Nephron progenitor cell (in vitro differentiated cells): ENCODE measurements at regions not wholly inside any gene's neighbourhood (a gene's known extent, or its start where the extent isn't known, plus 50 kb on each side); places are given as distances from the start of the nearest gene placed in this dataset.

Source experiments
- DNase-seq: peaks from one replicate; pipeline ENCODE4 v3.0.0; 2021
- H3K27ac Mint-ChIP-seq: 2 replicates; pipeline ENCODE4 v1.8.0; 2021; ENCODE audit warnings: mild to moderate bottlenecking, moderate library complexity, mixed read lengths
- H3K27me3 Mint-ChIP-seq: 2 replicates; pipeline ENCODE4 v1.8.0; 2021; ENCODE audit warnings: mild to moderate bottlenecking, low read depth, mixed read lengths; ENCODE audit not compliant: poor library complexity
- H3K36me3 Mint-ChIP-seq: 2 replicates; pipeline ENCODE4 v1.8.0; 2021; ENCODE audit warnings: low read depth, mixed read lengths
- H3K4me1 Mint-ChIP-seq: 2 replicates; pipeline ENCODE4 v1.8.0; 2021; ENCODE audit warnings: mixed read lengths
- H3K4me3 Mint-ChIP-seq: 2 replicates; pipeline ENCODE4 v1.8.0; 2021; ENCODE audit warnings: mild to moderate bottlenecking, moderate library complexity, mixed read lengths
- H3K9me3 Mint-ChIP-seq: 2 replicates; pipeline ENCODE4 v1.8.0; 2021; ENCODE audit warnings: mild to moderate bottlenecking, moderate library complexity, mixed read lengths
- TF ChIP-seq, protein P1 (sequence below): fragments of 200-600 bp; sonication (generic); IDR thresholded peaks from 2 replicates; pipeline ENCODE4 v1.5.0; 2021; ENCODE audit warnings: antibody characterized with exemption

DNA sequence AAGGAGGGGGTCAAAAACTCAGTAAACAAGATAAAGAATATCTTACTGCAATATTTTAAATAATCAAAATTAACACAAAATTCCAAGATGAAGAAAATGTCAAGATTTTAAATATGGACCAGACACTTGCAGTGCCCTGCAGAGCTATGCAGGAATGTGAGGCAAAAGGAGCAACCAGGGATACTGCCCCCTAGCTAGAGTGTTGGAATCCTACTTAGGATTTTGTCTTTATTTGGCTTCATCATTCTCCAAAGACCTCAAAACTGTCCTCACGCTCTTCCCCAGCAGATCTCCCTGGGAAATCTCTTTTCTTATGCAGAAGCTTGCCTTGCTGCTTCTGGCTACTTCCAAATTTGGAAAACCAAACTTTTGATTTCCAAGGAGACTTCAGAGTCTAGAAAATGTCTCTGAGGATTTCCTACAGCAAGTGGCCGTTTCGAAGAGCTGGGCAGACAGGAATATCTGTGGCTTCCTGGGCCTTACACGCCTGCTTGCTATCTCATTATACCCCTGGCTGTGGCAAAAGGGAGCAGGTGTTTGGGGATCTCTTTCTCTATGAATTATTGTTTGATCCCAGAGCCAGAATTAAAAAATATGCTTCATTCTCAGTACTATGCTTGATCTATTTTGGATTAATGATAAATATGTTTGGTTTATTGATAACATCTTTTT lies 232.2 kb upstream of the BMPER start:
- TF ChIP-seq, protein P1, sequence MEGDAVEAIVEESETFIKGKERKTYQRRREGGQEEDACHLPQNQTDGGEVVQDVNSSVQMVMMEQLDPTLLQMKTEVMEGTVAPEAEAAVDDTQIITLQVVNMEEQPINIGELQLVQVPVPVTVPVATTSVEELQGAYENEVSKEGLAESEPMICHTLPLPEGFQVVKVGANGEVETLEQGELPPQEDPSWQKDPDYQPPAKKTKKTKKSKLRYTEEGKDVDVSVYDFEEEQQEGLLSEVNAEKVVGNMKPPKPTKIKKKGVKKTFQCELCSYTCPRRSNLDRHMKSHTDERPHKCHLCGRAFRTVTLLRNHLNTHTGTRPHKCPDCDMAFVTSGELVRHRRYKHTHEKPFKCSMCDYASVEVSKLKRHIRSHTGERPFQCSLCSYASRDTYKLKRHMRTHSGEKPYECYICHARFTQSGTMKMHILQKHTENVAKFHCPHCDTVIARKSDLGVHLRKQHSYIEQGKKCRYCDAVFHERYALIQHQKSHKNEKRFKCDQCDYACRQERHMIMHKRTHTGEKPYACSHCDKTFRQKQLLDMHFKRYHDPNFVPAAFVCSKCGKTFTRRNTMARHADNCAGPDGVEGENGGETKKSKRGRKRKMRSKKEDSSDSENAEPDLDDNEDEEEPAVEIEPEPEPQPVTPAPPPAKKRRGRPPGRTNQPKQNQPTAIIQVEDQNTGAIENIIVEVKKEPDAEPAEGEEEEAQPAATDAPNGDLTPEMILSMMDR, result no peak
- Mint-ChIP-seq H3K27ac (no peak overlapping the region), H3K36me3 (peaks cover 8% of the 10 kb centered on the region)

GRCh38 chr7:33674804-33675411 lies 230.4 kb upstream of the BMPER start:
- Mint-ChIP-seq H3K9me3 (peaks cover 18% of the 10 kb centered on the region), H3K4me3 (no peak overlapping the region), H3K36me3 (peaks cover 20% of the 10 kb centered on the region), H3K4me1 (peaks cover 61% of the 10 kb centered on the region), H3K27ac (peak overlapping the region; percentile 82), H3K27me3 (peaks cover 4% of the 10 kb centered on the region)
- TF ChIP-seq, protein P1, result no peak
- no peak for DNase-seq

More for the DNA sequence above, 232.2 kb upstream of the BMPER start:
- DNase-seq, result no peak
- Mint-ChIP-seq H3K4me1 (peaks cover 79% of the 10 kb centered on the region), H3K27me3 (peaks cover 4% of the 10 kb centered on the region), H3K4me3 (no peak overlapping the region), H3K9me3 (peaks cover 2% of the 10 kb centered on the region)

GRCh38 chr7:33677556-33677955 lies 227.8 kb upstream of the BMPER start:
- peaks cover 36% of the 10 kb centered on the region for H3K9me3 Mint-ChIP-seq
- peaks cover 36% of the 10 kb centered on the region for H3K4me1 Mint-ChIP-seq
- H3K27ac Mint-ChIP-seq, result no peak overlapping the region
- TF ChIP-seq, protein P1, result no peak
- DNase-seq, result no peak
- H3K4me3 Mint-ChIP-seq, result no peak overlapping the region
- peaks cover 36% of the 10 kb centered on the region for H3K36me3 Mint-ChIP-seq
- peaks cover 4% of the 10 kb centered on the region for H3K27me3 Mint-ChIP-seq

DNA sequence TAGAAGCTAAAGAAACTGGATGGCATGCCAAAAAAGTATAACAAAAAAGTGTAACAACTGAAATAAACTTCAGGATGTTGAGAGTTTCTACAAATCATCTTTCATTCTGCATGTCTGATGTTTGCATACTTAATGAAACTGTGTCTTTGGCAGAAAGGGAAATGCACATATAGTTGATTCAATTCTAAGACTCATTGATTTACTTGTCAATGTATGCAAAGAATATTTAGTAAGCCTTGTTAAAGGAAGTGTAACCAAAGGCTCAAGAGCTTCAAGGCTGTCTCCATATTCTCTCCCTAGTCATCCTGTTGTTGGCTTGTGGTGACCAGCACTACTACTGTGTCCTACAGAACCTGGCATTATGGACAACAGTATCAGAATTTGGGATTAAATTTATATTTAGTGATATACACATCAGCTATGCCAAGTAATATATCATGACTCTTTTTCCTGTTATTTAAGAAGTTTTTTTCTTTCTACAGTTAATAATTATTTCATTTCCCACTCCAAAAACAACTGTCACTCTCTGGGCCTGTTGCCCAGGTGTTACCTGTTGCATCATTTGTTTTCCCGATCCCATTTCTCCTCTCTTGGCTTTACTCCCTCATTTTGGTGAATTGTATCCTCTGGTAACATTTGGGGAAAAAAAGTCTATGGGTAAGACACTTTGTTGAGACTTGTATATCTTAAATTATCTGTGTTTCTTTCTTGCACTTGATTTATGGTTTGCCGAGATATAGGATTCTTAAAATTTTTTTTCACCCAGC lies 226.6 kb upstream of the BMPER start:
- H3K36me3 Mint-ChIP-seq, result peaks cover 33% of the 10 kb centered on the region
- no peak overlapping the region for H3K4me3 Mint-ChIP-seq
- H3K27me3 Mint-ChIP-seq, result no peaks in the 10 kb centered on the region
- TF ChIP-seq, protein P1, result no peak
- H3K9me3 Mint-ChIP-seq, result peaks cover 36% of the 10 kb centered on the region
- H3K4me1 Mint-ChIP-seq, result peaks cover 26% of the 10 kb centered on the region
- H3K27ac Mint-ChIP-seq, result no peak overlapping the region
- DNase-seq, result no peak

DNA sequence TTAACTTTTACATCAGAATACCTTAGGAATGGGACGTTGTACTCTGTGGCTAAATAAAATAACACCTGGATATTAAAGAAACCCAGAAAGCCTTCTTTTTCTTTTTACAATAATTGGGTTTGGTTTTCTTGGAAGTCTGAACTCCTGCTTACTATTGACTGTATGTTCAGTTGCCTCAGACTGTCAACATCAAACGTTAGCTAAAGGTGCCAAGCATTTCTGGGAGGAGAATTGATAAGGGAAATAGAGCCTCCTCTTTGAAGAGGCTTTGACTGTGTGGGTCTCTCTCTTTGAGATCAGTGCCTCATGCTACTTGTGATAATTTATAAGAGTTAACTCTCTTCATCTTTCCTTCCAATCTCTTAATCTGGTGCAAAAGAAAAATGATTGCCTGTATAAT lies 224.7 kb upstream of the BMPER start:
- H3K27ac Mint-ChIP-seq, result no peak overlapping the region
- no peak overlapping the region for H3K4me3 Mint-ChIP-seq
- peaks cover 36% of the 10 kb centered on the region for H3K36me3 Mint-ChIP-seq
- H3K9me3 Mint-ChIP-seq, result peaks cover 41% of the 10 kb centered on the region
- H3K27me3 Mint-ChIP-seq, result no peaks in the 10 kb centered on the region
- H3K4me1 Mint-ChIP-seq, result peaks cover 21% of the 10 kb centered on the region
- TF ChIP-seq, protein P1, result no peak
- no peak for DNase-seq
